ENCODE measurements at regions not wholly inside any gene's neighbourhood (a gene's known extent, or its start where the extent isn't known, plus 50 kb on each side); places are given as distances from the start of the nearest gene placed in this dataset.

DNA sequence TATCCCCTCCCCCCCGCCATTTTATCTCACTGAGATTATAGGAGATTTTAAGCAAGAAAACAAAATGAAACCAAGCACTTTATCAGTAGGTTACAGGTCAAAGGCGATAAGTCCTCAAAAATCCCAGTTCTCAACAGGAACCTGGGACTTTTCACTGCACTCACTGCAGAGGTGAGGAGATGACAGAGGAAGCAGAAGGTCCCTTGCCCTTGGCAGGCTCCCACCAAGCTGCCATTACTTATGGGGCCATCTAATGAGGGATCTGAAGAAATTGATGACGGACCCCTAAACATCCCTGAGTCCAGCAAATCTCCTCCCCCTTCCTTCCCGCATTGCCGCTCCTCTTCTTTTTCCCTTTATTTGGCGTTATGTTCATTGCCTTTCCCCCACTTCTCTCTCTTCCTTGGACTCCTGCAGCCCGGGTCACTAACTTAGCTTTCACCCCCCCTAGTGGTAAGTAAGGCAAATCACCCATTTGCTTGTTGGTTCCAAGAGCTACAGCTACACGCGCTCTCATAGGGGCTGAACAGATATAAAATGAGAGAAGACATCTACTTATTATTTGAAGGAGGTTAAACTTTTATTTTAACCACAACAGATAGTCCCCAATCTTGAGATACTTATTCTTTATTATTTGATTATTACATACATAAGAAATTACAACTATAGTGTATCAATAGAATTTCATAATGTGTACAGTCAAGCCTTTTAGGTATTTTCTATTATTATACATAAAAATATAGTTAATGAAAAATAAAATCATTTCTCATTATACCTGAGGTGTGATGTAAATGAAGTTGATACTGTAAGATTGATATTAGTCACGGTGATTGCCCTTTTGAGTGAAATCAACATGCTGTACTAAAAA, 52.0 kb upstream of the ARGLU1 start:
- no peak overlapping the region for H3K4me2 ChIP-seq
- no peak overlapping the region for H2AFZ ChIP-seq (ENCODE audit: low read depth)

More for the DNA sequence above, 52.0 kb upstream of the ARGLU1 start:
- Histone ChIP-seq H3K36me3 (ENCODE audit: insufficient read depth) (no peaks in the 10 kb centered on the region), H3K4me3 (IDR thresholded peaks at IDR 0.05; ENCODE audit: insufficient read depth, low read depth, low read length) (no peak overlapping the region), H3K9ac (no peak overlapping the region), H3K79me2 (ENCODE audit: insufficient read depth, low read depth) (no peaks in the 10 kb centered on the region), H3K4me1 (ENCODE audit: low read depth, poor library complexity, severe bottlenecking) (no peaks in the 10 kb centered on the region), H4K20me1 (ENCODE audit: insufficient read depth) (no peaks in the 10 kb centered on the region), H3K27ac (no peak overlapping the region), H3K27me3 (ENCODE audit: insufficient read depth, low read depth) (no peaks in the 10 kb centered on the region)
- TF ChIP-seq, protein P1, sequence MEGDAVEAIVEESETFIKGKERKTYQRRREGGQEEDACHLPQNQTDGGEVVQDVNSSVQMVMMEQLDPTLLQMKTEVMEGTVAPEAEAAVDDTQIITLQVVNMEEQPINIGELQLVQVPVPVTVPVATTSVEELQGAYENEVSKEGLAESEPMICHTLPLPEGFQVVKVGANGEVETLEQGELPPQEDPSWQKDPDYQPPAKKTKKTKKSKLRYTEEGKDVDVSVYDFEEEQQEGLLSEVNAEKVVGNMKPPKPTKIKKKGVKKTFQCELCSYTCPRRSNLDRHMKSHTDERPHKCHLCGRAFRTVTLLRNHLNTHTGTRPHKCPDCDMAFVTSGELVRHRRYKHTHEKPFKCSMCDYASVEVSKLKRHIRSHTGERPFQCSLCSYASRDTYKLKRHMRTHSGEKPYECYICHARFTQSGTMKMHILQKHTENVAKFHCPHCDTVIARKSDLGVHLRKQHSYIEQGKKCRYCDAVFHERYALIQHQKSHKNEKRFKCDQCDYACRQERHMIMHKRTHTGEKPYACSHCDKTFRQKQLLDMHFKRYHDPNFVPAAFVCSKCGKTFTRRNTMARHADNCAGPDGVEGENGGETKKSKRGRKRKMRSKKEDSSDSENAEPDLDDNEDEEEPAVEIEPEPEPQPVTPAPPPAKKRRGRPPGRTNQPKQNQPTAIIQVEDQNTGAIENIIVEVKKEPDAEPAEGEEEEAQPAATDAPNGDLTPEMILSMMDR (conservative IDR thresholded peaks at IDR 0.05; ENCODE audit: low read depth, low read length) = peak; percentile 57; the same call in 1 of the 2 replicates

Measured in KMS-11 (cell line).